H54 (cell line): ENCODE measurements at regions not wholly inside any gene's neighbourhood (a gene's known extent, or its start where the extent isn't known, plus 50 kb on each side); places are given as distances from the start of the nearest gene placed in this dataset.
"Not testable (repeated sequence)": the region's sequence is repeated elsewhere in the genome, so short reads cannot be mapped to it uniquely, and the experiment has no call there.

Source experiments
- DNase-seq: peaks from one replicate; pipeline ENCODE4 v3.0.0; 2011; ENCODE audit warnings: low spot score, mixed read lengths; ENCODE audit not compliant: insufficient read length
- FAIRE-seq: peaks from 3 replicates; lab custom pipeline; 2011; peaks lifted over from hg19 to GRCh38; lab: Jason Lieb, UNC
- POLR2A ChIP-seq: IDR thresholded peaks from 2 replicates; pipeline ENCODE4 v1.6.1; 2011; ENCODE audit warnings: low read depth, mild to moderate bottlenecking, low read length

GRCh38 chr17:54381482-54381881 lies 519.2 kb upstream of the TOM1L1 start:
- no peak for FAIRE-seq
- TF ChIP-seq POLR2A = no peak
- no peak for DNase-seq

DNA sequence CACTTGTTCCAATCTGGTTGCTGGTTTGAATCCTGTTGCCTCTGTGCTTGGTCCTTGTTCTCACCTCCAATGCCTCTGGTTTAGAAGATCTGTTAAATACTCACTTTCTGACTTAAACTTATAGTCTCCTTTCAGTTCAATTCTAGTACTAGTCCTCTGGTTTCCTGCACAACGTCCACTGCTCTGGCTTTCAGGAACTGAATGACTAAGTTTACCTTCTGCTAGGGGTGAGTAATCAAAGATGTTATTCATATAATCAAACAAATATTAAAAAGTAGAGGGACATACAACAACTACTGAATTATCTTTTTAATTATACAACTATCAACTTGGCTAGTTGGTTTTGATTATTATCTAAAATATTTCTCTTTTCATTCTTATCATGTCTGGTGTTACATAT lies 496.4 kb upstream of the TOM1L1 start:
- no peak for FAIRE-seq
- no peak for DNase-seq
- TF ChIP-seq POLR2A = no peak

- DNase-seq (no peak), FAIRE-seq (no peak)
- TF ChIP-seq POLR2A = no peak
These were observed 494.8 kb upstream of the TOM1L1 start for GRCh38 chr17:54405826-54406225.

GRCh38 chr17:54408731-54409130 lies 491.9 kb upstream of the TOM1L1 start:
- no peak for TF ChIP-seq POLR2A
- DNase-seq (no peak), FAIRE-seq (no peak)

DNA sequence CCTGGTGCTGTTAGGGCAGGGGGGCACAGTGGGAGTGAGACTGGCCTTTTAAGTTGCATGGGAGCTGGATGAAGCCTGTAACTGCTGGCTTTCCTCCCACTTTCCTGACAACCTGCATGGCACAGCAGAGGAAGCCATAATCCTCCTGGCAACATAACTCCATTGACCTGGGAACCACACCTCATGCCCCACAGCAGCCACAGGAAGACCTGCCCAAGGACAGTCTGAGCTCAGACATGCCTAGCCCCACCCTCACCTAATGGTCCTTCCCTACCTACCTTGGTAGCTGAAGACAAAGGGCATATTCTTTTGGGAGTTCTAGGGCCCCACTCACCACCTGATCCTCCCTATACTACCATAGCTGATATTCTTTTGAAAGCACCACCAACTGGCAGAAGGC lies 482.2 kb upstream of the TOM1L1 start:
- DNase-seq (no peak), FAIRE-seq (no peak)
- TF ChIP-seq POLR2A = no peak

DNA sequence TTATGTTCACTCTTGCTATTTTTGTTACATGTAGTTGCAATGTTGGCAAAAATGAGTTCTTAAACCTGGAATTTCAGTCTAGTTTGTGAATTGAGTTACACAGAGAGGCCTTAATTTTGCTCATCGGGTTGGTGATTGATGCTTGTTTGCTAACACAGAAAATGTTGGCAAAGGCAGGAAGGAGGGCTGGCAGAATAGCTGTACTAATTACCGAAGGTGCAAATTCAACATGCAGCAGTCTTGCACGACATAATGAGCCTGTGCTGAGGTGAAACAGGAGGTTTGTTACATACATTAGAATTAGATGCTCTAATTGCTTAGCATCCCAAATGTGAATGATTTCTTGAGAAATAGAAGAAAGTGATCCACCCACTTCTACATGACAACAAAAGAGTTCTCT lies 475.0 kb upstream of the TOM1L1 start:
- DNase-seq = no peak
- FAIRE-seq = no peak
- no peak for TF ChIP-seq POLR2A

- FAIRE-seq (no peak), DNase-seq (no peak)
- TF ChIP-seq POLR2A = no peak
These were observed 474.3 kb upstream of the TOM1L1 start for GRCh38 chr17:54426296-54426886.

- DNase-seq (no peak), FAIRE-seq (no peak)
- TF ChIP-seq POLR2A = no peak
These were observed 464.7 kb upstream of the TOM1L1 start for GRCh38 chr17:54435966-54436365.

GRCh38 chr17:54439816-54440215 lies 460.8 kb upstream of the TOM1L1 start:
- DNase-seq (no peak), FAIRE-seq (no peak)
- no peak for TF ChIP-seq POLR2A

DNA sequence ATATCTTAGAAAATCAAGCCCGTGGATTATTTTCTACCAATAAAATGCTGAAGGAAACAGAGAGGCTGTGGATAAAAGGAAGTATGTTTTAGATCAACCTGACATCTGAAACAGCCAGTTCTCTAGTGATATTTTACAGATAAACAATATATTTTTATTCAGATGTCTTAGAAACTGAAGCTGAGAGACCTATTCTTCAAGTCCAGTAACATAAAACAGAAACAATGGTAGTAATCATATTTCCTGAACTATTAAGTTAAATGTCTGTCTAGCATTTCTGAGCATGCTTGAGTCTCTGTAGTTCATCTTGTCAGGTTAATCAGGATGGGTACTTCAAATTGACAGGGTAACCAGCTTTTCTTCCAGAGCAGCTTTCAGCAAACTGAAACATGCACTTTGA lies 449.6 kb upstream of the TOM1L1 start:
- FAIRE-seq (no peak), DNase-seq (no peak)
- TF ChIP-seq POLR2A = no peak

- TF ChIP-seq POLR2A = no peak
- FAIRE-seq = no peak
These were observed 447.8 kb upstream of the TOM1L1 start for GRCh38 chr17:54452666-54453348.

DNA sequence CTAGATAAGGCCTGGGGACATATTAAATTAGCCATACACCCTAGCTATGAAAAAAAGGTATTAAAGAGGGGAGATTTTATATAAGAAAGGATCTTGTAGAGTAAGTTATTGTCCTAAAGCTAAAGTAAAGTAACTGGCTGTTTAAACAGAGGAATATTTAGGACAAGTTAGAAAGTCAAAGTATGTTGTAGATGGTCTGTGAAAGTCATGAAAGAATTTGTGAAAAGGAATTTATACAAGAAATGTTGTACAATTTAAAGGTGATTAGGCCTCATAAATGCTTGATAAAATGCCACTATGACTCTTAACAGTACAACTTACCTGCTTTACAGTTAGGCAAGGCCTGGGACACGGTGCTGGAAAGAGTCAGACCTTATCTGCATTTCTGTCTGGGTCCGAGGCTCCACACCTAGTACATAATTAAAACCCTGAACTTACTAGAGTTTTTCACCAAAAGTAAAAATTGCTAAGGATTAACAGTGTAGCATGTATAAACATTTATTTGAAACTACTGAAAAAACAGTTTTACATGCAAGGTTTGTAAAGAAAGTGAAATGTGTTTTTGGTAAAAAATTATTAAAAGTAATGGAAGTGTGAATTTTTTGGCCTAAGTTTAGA lies 445.3 kb upstream of the TOM1L1 start:
- FAIRE-seq (no peak), DNase-seq (no peak)
- no peak for TF ChIP-seq POLR2A

More at GRCh38 chr17:54452666-54453348, 447.8 kb upstream of the TOM1L1 start:
- DNase-seq = no peak

DNA sequence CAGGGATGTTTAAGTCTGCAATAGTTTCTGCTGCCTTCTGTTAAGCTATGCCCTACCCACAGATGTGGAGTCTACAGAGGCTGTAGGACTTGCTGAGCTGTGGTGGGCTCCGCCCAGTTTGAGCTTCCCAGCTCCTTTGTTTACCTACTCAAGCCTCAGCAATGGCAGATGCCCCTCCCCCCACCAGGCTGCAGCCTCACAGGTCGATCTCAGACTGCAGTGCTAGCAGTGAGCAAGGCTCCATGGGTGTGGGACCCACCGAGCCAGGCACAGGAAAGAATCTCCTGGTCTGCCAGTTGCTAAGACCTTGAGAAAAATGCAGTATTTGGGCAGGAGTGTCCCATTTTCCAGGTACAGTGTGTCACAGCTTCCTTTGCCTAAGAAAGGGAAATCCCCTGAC lies 435.2 kb upstream of the TOM1L1 start:
- not testable (repeated sequence) for DNase-seq, FAIRE-seq

- no peak for DNase-seq
- no peak for FAIRE-seq
- TF ChIP-seq POLR2A = no peak
These were observed 433.8 kb upstream of the TOM1L1 start for GRCh38 chr17:54466875-54467274.

DNA sequence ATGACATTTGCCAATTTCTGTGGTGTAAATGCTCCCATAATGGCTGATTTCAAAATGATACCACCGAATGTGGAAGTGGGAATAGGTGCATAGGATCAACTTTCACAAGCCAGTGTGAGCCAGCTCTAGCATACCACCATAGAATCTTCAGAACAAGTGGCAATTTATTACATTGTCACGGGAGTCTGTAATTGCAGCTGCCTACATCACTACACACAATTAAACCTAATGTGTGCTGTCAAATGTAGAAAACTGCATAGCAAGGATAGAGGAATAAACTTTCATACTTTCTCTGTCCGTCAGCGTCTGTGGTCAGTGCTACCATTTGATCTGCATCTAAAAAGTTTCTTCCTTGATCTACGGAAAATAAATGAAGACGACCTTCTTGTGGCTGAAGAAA lies 417.8 kb upstream of the TOM1L1 start:
- no peak for TF ChIP-seq POLR2A
- FAIRE-seq = no peak
- DNase-seq = no peak
